OCI-LY1 (cell line): ENCODE measurements at regions not wholly inside any gene's neighbourhood (a gene's known extent, or its start where the extent isn't known, plus 50 kb on each side); places are given as distances from the start of the nearest gene placed in this dataset.
"Not testable (repeated sequence)": the region's sequence is repeated elsewhere in the genome, so short reads cannot be mapped to it uniquely, and the experiment has no call there.

Experiments
- EZH2 ChIP-seq: fragments of 200-600 bp; sonication (generic), shearing (Covaris generic); IDR thresholded peaks from 2 replicates; pipeline ENCODE4 v1.8.0; 2017; ENCODE audit warnings: borderline replicate concordance, mixed run types, mild to moderate bottlenecking, antibody characterized with exemption, low read length, moderate library complexity, mixed read lengths
- TF ChIP-seq, protein P1 (sequence below): fragments of 200-600 bp; sonication (generic), shearing (Covaris generic); IDR thresholded peaks from 2 replicates; pipeline ENCODE4 v1.5.1; 2017; ENCODE audit warnings: mild to moderate bottlenecking, antibody characterized with exemption, low read length, moderate library complexity, mixed read lengths

DNA sequence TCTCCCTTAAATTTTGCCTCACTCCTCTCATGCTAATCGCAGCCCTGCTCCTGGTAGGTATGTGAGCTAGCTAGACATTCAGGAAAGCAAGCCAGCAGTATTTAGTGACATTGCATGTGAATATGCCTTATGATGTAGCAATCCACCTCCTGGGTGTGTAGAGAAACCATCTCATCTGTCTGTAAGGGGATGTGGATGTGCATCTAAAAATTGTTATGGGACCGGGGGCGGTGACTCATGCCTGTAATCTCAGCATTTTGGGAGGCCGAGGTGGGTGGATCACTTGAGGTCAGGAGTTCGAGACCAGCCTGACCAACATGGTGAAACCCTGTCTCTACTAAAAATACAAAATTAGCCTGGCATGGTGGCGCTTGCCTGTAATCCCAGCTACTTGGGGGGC lies 60.1 kb upstream of the KIT start:
- TF ChIP-seq, protein P1, sequence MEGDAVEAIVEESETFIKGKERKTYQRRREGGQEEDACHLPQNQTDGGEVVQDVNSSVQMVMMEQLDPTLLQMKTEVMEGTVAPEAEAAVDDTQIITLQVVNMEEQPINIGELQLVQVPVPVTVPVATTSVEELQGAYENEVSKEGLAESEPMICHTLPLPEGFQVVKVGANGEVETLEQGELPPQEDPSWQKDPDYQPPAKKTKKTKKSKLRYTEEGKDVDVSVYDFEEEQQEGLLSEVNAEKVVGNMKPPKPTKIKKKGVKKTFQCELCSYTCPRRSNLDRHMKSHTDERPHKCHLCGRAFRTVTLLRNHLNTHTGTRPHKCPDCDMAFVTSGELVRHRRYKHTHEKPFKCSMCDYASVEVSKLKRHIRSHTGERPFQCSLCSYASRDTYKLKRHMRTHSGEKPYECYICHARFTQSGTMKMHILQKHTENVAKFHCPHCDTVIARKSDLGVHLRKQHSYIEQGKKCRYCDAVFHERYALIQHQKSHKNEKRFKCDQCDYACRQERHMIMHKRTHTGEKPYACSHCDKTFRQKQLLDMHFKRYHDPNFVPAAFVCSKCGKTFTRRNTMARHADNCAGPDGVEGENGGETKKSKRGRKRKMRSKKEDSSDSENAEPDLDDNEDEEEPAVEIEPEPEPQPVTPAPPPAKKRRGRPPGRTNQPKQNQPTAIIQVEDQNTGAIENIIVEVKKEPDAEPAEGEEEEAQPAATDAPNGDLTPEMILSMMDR: not testable (repeated sequence)
- TF ChIP-seq EZH2: not testable (repeated sequence)
